Putamen (tissue), 1 donor: ENCODE measurements at regions not wholly inside any gene's neighbourhood (a gene's known extent, or its start where the extent isn't known, plus 50 kb on each side); places are given as distances from the start of the nearest gene placed in this dataset.
"Not testable (repeated sequence)": the region's sequence is repeated elsewhere in the genome, so short reads cannot be mapped to it uniquely, and the experiment has no call there.

Experiments
- DNase-seq: peaks from one replicate; pipeline ENCODE4 v3.0.0-alpha.2; 2016; ENCODE audit warnings: low spot score

GRCh38 chr6:27826612-27826985, 85.6 kb downstream of the OR2B2 start:
- not testable (repeated sequence) for DNase-seq

- DNase-seq: not testable (repeated sequence)
Observed at GRCh38 chr6:27825848-27826611, 86.2 kb downstream of the OR2B2 start.

- no peak for DNase-seq
Observed at GRCh38 chr6:27825025-27825793, 87.0 kb downstream of the OR2B2 start.

GRCh38 chr6:27824211-27825024, 87.8 kb downstream of the OR2B2 start:
- peak; percentile 24 for DNase-seq

- peak; percentile 15 for DNase-seq
Observed at GRCh38 chr6:27823714-27824210, 88.4 kb downstream of the OR2B2 start.

DNA sequence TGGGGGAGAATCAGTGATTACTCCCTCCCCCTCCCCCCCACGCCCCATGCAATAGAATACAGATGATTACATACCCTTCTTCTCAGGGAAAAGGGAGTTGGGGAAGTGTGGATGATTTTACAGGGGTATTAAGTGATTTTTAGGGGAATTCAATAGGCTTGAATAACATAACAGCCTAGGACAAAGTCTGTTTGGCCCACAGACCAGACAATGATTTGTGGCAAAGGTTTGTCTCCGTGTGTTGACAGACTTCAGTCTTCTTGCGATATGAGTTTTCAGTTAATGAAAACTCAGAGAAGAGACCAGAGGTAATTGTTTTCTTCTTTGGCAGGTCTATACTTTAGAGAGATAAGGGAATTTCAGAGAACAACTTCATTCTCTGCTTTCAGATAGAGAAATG, 95.3 kb downstream of the OR2B2 start:
- no peak for DNase-seq

GRCh38 chr6:27814665-27815424, 97.4 kb downstream of the OR2B2 start:
- peak; percentile 32 for DNase-seq

DNA sequence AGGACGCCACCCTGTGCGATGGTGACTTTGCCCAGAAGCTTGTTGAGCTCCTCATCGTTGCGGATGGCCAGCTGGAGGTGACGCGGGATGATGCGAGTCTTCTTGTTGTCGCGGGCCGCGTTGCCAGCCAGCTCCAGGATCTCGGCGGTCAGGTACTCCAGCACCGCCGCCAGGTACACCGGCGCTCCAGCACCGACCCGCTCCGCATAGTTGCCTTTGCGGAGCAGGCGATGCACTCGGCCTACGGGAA, 97.9 kb downstream of the OR2B2 start:
- DNase-seq: not testable (repeated sequence)

GRCh38 chr6:27812805-27813492, 99.2 kb downstream of the OR2B2 start:
- no peak for DNase-seq

GRCh38 chr6:27812078-27812804, 100.0 kb downstream of the OR2B2 start:
- DNase-seq: no peak

DNA sequence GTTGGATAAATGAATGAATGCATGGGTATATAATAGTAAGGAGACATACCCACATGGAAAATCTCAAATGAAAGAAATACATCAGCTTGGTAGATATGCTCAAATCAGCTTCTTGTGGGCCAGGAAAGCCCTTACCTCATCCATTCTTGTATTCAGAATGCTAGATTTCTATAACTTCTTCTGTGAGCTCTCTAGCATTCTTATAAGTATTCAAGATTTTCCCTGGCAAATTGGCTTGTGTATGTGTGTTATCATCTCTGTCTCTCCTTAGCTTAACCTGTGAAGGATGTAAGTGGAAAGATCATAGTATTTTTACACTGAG, 100.8 kb downstream of the OR2B2 start:
- DNase-seq: no peak

DNA sequence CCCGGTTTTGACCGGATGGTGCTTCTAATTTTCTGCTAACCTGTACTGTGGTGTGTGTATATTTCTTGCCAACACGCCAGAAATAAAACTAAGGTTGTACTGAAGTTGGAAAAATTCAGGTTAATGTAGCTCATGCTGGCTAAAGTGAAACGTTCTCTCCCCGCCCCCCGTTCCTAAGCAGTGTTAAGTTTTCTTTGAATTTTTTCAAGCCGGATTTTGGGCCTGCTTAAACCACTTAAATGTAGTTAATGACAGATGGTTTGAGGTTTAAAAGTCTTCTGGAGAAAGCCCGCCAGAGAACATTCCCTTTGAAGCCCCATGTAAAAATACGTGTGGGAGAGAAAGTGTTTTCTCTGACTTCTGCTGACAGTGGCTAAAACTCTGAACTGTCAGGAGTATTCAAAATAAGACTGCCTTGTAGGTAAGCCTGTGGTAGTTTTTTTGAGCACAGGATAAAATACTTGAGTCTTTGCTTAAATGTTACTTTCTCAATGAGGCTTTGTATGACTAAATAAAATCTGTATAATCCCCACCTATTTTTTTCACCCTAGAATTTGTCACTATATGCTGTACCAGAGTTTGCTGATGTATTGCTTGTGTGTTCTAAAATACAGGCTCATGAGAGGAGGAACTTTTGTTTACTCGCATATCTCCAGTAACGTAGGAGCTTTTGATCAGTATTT, 101.3 kb downstream of the OR2B2 start:
- no peak for DNase-seq

DNA sequence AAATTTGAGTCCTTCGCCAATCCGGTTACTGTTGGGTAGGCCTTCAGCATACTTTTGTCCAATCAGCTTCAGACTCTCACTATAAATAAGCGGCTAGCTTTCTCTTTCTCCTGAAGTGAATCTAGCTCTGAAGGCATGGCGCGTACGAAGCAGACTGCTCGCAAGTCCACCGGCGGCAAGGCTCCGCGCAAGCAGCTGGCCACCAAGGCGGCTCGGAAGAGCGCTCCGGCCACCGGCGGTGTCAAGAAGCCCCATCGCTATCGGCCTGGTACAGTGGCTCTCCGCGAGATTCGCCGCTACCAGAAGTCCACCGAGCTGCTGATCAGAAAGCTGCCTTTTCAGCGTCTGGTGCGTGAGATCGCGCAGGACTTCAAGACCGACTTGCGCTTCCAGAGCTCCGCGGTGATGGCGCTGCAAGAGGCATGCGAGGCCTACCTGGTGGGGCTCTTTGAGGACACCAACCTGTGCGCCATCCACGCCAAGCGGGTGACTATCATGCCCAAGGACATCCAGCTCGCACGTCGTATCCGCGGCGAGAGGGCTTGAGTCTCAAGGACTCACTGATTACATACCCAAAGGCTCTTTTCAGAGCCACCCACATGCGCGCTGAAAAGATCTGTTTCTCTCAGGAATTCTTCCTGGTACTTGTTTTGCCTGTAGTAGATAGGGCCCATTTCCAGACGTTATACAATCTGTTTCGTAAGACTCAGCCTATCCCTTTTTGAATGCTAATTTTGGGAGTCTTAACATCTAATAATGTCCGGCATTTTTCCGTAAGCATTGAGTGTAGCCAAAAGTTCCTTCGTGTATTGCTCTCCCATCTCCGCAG, 102.0 kb downstream of the OR2B2 start:
- DNase-seq: peak; percentile 55

- DNase-seq: no peak
Observed at GRCh38 chr6:27809067-27809938, 102.9 kb downstream of the OR2B2 start.

- not testable (repeated sequence) for DNase-seq
Observed at GRCh38 chr6:27808242-27809066, 103.7 kb downstream of the OR2B2 start.

- DNase-seq: peak; percentile 50
Observed at GRCh38 chr6:27807441-27808241, 104.6 kb downstream of the OR2B2 start.
